CD8-positive, alpha-beta memory T cell (primary cell): ENCODE measurements at regions not wholly inside any gene's neighbourhood (a gene's known extent, or its start where the extent isn't known, plus 50 kb on each side); places are given as distances from the start of the nearest gene placed in this dataset.

Experiments
- CTCF ChIA-PET: fragments of 350-600 bp; sonication (Branson Sonifier 250); formaldehyde crosslinking; loops from one replicate; lab custom pipeline; 2021; ENCODE audit warnings: antibody characterized with exemption; lab: Charles Lee
- POLR2A ChIA-PET: fragments of 350-600 bp; sonication (Branson Sonifier 250); formaldehyde crosslinking; loops from one replicate; lab custom pipeline; 2021; ENCODE audit warnings: antibody characterized with exemption; lab: Charles Lee
- DNase-seq, 5 donors: peaks; one replicate each; pipeline versions ENCODE4 v3.0.0 to v3.0.0-alpha.2; 2020 to 2022; ENCODE audit warnings: mixed read lengths in 1 of 5
- H3K27ac ChIP-seq: one replicate; pipeline ENCODE4 v1.7.0; 2013; ENCODE audit warnings: low read depth, mild to moderate bottlenecking, low read length, moderate library complexity
- H3K27me3 ChIP-seq: 2 replicates; pipeline ENCODE4 v1.7.0; 2013; ENCODE audit warnings: low read length, mild to moderate bottlenecking; ENCODE audit not compliant: insufficient read depth, poor library complexity, severe bottlenecking
- H3K36me3 ChIP-seq: 2 replicates; pipeline ENCODE4 v1.7.0; 2013; ENCODE audit warnings: mild to moderate bottlenecking, low read length, moderate library complexity; ENCODE audit not compliant: insufficient read depth
- H3K4me1 ChIP-seq: 2 replicates; pipeline ENCODE4 v1.7.0; 2013; ENCODE audit warnings: mild to moderate bottlenecking, low read length, moderate library complexity; ENCODE audit not compliant: insufficient read depth
- H3K4me3 ChIP-seq: 2 replicates; pipeline ENCODE4 v1.7.0; 2013; ENCODE audit warnings: mild to moderate bottlenecking, low read length
- H3K9me3 ChIP-seq: 2 replicates; pipeline ENCODE4 v1.7.0; 2013; ENCODE audit warnings: mild to moderate bottlenecking, low read length
- H3K27ac Mint-ChIP-seq, 8 donors: one replicate each; pipeline ENCODE4 v1.8.0; 2020 to 2021; ENCODE audit warnings: mixed read lengths in 8 of 8, mild to moderate bottlenecking in 6 of 8, inconsistent platforms in 3 of 8, moderate library complexity in 3 of 8
- H3K27me3 Mint-ChIP-seq, 2 donors: one replicate each; pipeline ENCODE4 v1.8.0; 2020 to 2021; ENCODE audit warnings: mixed read lengths in 2 of 2, mild to moderate bottlenecking in 1 of 2, moderate library complexity in 1 of 2
- H3K36me3 Mint-ChIP-seq, 3 donors: one replicate each; pipeline ENCODE4 v1.8.0; 2020 to 2021; ENCODE audit warnings: mixed read lengths in 3 of 3, inconsistent platforms in 1 of 3, mild to moderate bottlenecking in 1 of 3
- H3K4me1 Mint-ChIP-seq, 3 donors: one replicate each; pipeline ENCODE4 v1.8.0; 2020 to 2021; ENCODE audit warnings: mixed read lengths in 3 of 3, inconsistent platforms in 1 of 3, mild to moderate bottlenecking in 1 of 3
- H3K4me3 Mint-ChIP-seq, 7 donors: one replicate each; pipeline ENCODE4 v1.8.0; 2020 to 2021; ENCODE audit warnings: mixed read lengths in 7 of 7, mild to moderate bottlenecking in 6 of 7, moderate library complexity in 4 of 7, inconsistent platforms in 2 of 7
- H3K9me3 Mint-ChIP-seq, 5 donors: one replicate each; pipeline ENCODE4 v1.8.0; 2020 to 2022; ENCODE audit warnings: mixed read lengths in 5 of 5, mild to moderate bottlenecking in 3 of 5, moderate library complexity in 2 of 5, inconsistent platforms in 1 of 5

DNA sequence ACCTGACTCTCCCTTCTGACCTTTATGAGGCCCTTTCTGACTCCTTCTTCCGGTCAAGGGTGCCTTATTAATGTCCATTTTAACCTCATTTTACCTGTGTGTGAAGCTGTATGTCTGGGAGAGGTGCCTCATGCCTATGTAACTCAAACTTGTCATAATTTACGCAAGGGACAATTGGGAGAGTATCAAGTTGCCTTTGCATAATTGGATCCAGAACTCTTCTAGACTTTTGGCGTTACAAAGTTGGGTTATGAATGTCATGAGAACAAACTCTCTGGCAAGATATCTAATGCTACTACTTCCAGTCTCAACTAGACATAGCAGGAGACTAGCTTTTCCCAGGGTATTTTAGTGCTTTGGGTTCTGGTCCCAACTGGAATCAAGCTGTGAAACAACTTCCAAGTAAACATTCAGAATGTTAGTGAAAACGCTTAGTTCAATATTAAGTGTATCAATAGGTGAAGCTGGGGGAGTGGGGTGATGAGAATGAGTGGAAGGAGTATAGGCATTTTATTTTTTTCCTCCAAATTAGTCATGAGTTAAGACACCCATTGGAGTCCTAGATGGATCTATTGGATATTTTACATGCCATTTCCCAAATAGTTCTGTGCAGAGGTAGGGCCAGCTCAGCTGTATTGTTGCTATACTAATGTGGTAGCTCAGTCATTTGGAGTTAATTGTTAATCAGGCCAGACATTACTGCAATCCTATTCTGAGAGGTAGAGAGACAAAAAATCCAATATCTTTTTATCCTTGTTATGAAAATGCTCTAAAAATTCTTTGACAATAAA, 159.9 kb downstream of the TFAP2B start:
- peaks cover 0 to 3% of the 10 kb centered on the region in 2 donors for H3K27me3 Mint-ChIP-seq
- DNase-seq: no peak
- H3K9me3 Mint-ChIP-seq: peaks cover 1 to 8% (median 7%) of the 10 kb centered on the region in 5 donors
- no peak overlapping the region for H3K27ac Mint-ChIP-seq
- Histone ChIP-seq H3K9me3 (no peaks in the 10 kb centered on the region), H3K27me3 (no peaks in the 10 kb centered on the region), H3K4me3 (no peak overlapping the region), H3K4me1 (no peaks in the 10 kb centered on the region), H3K27ac (no peak overlapping the region), H3K36me3 (no peaks in the 10 kb centered on the region)
- no peaks in the 10 kb centered on the region for H3K4me1 Mint-ChIP-seq
- H3K36me3 Mint-ChIP-seq: no peaks in the 10 kb centered on the region
- POLR2A ChIA-PET: no interaction called here
- no peak overlapping the region for H3K4me3 Mint-ChIP-seq
- CTCF ChIA-PET: interaction anchor here (0.6 to 1.3 kb wide), 2 partner anchors 8 to 1508 kb away, joined by 3 to 4 read pairs; no protein-coding TSS in a partner anchor

DNA sequence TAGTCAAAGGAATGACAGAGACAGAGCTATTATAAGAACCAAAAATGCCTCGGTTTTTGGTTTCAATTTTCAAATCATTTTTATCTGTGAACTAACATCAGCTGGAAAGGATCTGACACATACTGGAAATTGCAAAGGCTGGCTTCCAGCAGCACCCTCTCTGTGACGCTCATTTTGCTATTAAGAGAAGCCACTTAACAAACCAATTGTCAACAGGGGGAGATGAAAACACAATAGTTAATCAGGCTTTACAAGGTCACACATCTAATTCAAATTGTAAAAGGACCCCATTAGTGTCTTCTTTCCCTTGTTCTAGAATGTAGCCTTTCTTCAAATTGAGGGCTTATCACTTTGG, 160.5 kb downstream of the TFAP2B start:
- no peaks in the 10 kb centered on the region for H3K36me3 Mint-ChIP-seq
- Histone ChIP-seq H3K36me3 (no peaks in the 10 kb centered on the region), H3K9me3 (no peaks in the 10 kb centered on the region), H3K27ac (no peak overlapping the region), H3K4me3 (no peak overlapping the region), H3K4me1 (no peaks in the 10 kb centered on the region), H3K27me3 (no peaks in the 10 kb centered on the region)
- peaks cover 0 to 3% of the 10 kb centered on the region in 2 donors for H3K27me3 Mint-ChIP-seq
- POLR2A ChIA-PET: no interaction called here
- H3K4me1 Mint-ChIP-seq: no peaks in the 10 kb centered on the region
- no peak overlapping the region for H3K27ac Mint-ChIP-seq
- DNase-seq: no peak
- no peak overlapping the region for H3K4me3 Mint-ChIP-seq
- CTCF ChIA-PET: interaction anchor here (1.3 kb wide), 1 partner anchor 8 kb away, joined by 3 read pairs; no protein-coding TSS in a partner anchor
- H3K9me3 Mint-ChIP-seq: peaks cover 2 to 12% (median 7%) of the 10 kb centered on the region in 5 donors

DNA sequence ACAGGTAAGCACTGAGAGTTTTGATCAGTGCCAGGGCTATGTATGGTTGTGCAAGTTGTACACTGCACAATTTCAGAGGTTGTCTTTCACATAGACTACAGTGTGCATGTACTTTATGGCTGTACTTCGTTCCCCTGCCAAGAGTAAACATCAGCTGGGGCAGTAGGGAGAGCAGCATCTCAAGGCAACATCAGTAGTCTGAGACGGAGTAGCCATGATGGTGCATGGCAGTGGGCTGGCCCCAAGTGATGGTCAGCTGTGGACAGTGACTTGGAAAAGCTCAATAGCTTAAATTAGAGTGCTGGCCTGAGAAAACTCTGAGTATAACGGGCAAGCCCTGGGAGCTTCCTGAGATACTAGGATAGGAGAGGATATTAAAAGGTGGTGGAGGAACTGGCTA, 165.5 kb downstream of the TFAP2B start:
- ChIA-PET POLR2A (no interaction called here), CTCF (no interaction called here)
- peaks cover 0 to 5% of the 10 kb centered on the region in 2 donors for H3K27me3 Mint-ChIP-seq
- Histone ChIP-seq H3K27me3 (no peaks in the 10 kb centered on the region), H3K9me3 (no peaks in the 10 kb centered on the region), H3K4me3 (no peak overlapping the region), H3K4me1 (no peaks in the 10 kb centered on the region), H3K36me3 (no peaks in the 10 kb centered on the region), H3K27ac (no peak overlapping the region)
- H3K4me1 Mint-ChIP-seq: no peaks in the 10 kb centered on the region
- H3K4me3 Mint-ChIP-seq: no peak overlapping the region
- no peaks in the 10 kb centered on the region for H3K36me3 Mint-ChIP-seq
- H3K9me3 Mint-ChIP-seq: peaks cover 0 to 14% (median 6%) of the 10 kb centered on the region in 5 donors
- H3K27ac Mint-ChIP-seq: no peak overlapping the region
- no peak for DNase-seq

DNA sequence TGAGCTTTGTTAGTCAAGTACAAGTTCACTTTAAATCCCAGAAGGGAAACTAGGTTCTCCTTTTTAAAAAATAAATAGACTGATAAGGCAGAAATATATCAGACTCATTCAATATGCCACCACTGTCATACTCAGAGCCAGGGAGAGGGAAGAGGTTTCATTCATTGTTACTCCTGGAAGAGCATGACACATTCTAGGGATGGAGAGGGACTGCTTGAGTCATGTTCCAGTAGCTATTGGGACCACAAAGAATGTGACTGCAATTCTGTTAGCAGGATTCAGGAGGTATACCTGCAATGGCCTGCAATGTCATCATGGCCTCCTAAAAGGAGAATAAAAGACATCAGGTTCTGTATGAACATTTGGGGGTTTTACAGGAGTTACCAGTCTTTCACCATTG, 167.6 kb downstream of the TFAP2B start:
- no peak overlapping the region for H3K27ac ChIP-seq
- H3K4me1 Mint-ChIP-seq: no peaks in the 10 kb centered on the region
- no peak for DNase-seq
- H3K36me3 Mint-ChIP-seq: no peaks in the 10 kb centered on the region
- H3K4me1 ChIP-seq: no peaks in the 10 kb centered on the region
- H3K4me3 Mint-ChIP-seq: no peak overlapping the region
- no peaks in the 10 kb centered on the region for H3K9me3 ChIP-seq
- H3K27me3 Mint-ChIP-seq: peaks cover 0 to 2% of the 10 kb centered on the region in 2 donors
- H3K9me3 Mint-ChIP-seq: peaks cover 0 to 13% (median 8%) of the 10 kb centered on the region in 5 donors
- CTCF ChIA-PET: interaction anchor here (1.1 kb wide), 1 partner anchor 37 kb away, joined by 3 read pairs; no protein-coding TSS in a partner anchor
- POLR2A ChIA-PET: no interaction called here
- no peak overlapping the region for H3K4me3 ChIP-seq
- no peaks in the 10 kb centered on the region for H3K36me3 ChIP-seq
- H3K27ac Mint-ChIP-seq: no peak overlapping the region
- H3K27me3 ChIP-seq: no peaks in the 10 kb centered on the region

DNA sequence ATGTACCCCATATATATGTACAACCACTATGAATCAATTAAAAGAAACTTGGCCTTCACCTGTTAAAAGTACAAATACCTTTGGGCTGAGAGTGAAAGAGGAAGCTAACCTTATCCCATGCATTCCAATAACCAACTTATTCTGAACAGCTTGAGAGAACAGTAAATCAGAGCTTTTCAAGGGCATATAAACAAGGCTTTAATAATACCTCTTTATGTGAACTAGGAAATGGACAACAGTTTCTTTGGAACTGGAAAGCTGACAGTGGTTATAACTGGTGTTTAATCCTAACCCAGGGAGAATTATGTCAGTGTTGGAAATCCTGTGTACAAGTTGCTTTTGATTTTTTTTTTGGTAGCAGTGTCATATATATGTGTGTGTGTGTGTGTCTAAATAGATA, 170.5 kb downstream of the TFAP2B start:
- peaks cover 0 to 2% of the 10 kb centered on the region in 2 donors for H3K27me3 Mint-ChIP-seq

DNA sequence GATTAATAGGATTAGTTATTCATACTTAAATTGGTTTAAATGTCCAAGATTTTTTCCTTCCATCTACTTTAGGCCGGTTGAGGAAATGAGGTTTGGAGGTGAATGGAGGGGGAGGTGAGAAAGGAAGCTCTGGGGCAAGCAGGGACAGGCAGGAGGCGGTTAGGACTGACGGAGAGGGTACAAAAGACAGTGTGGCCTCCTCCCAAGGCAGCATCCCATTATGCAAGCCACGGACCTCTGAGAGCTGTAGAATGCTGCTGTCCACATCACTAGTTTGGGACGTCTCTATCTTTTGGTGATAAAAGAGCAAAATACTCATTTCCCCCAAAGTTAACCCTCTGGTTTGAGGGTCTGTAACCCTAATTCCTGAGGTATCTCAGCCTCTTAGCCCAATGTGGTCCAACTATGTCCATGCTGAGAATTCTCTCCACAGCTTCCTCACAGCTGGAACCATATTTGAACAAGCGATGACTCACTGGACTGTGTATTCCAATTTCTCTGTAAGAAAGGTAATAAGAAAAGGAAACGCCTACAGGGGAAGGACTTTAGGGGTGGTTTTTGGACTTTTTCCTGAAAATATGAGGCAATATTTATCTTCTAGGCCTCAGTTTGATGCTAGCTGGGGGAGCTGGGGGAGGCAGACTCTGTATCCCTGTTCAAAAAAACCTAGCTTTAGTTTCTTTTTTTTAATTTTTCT, 172.2 kb downstream of the TFAP2B start:
- peaks cover 0 to 1% of the 10 kb centered on the region in 2 donors for H3K27me3 Mint-ChIP-seq
- ChIA-PET CTCF (no interaction called here), POLR2A (no interaction called here)
- no peaks in the 10 kb centered on the region for H3K36me3 Mint-ChIP-seq
- Histone ChIP-seq H3K36me3 (no peaks in the 10 kb centered on the region), H3K27me3 (no peaks in the 10 kb centered on the region), H3K4me1 (no peaks in the 10 kb centered on the region), H3K27ac (no peak overlapping the region), H3K9me3 (no peaks in the 10 kb centered on the region), H3K4me3 (no peak overlapping the region)
- H3K4me1 Mint-ChIP-seq: no peaks in the 10 kb centered on the region
- H3K27ac Mint-ChIP-seq: no peak overlapping the region
- no peak overlapping the region for H3K4me3 Mint-ChIP-seq
- peaks cover 2 to 8% (median 4%) of the 10 kb centered on the region in 5 donors for H3K9me3 Mint-ChIP-seq
- DNase-seq: no peak

More for the DNA sequence above, 170.5 kb downstream of the TFAP2B start:
- Mint-ChIP-seq H3K9me3 (peaks cover 2 to 12% (median 5%) of the 10 kb centered on the region in 5 donors), H3K4me1 (no peaks in the 10 kb centered on the region), H3K4me3 (no peak overlapping the region), H3K36me3 (no peaks in the 10 kb centered on the region), H3K27ac (no peak overlapping the region)
- ChIA-PET CTCF (no interaction called here), POLR2A (no interaction called here)
- no peak for DNase-seq
- no peak overlapping the region for H3K27ac ChIP-seq
- H3K9me3 ChIP-seq: no peaks in the 10 kb centered on the region
- H3K36me3 ChIP-seq: no peaks in the 10 kb centered on the region
- no peaks in the 10 kb centered on the region for H3K27me3 ChIP-seq
- H3K4me3 ChIP-seq: no peak overlapping the region
- no peaks in the 10 kb centered on the region for H3K4me1 ChIP-seq

DNA sequence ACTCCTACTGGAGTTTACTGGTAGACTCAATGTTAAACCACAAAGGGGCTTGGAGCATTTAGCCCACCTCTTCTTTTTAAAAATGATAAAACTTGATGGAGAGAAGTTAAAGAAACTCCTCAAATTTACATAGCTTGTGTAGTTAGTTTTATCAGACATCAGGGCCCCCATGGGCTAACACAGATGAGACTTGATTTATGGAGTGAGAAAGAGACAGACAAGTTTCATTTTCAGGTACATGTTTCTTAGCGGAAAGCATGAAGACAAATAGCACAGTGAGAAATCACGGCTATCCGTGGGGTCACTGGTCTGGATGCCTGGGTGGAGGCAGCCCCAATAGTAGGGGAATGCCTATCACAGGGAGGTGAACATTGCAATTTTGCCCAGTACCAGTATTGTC, 173.6 kb downstream of the TFAP2B start:
- ChIA-PET CTCF (no interaction called here), POLR2A (no interaction called here)
- no peaks in the 10 kb centered on the region for H3K4me1 ChIP-seq
- no peaks in the 10 kb centered on the region for H3K36me3 ChIP-seq
- no peaks in the 10 kb centered on the region for H3K4me1 Mint-ChIP-seq
- H3K4me3 ChIP-seq: no peak overlapping the region
- no peaks in the 10 kb centered on the region for H3K9me3 ChIP-seq
- no peak overlapping the region for H3K4me3 Mint-ChIP-seq
- no peaks in the 10 kb centered on the region for H3K36me3 Mint-ChIP-seq
- H3K27ac ChIP-seq: no peak overlapping the region
- H3K27me3 Mint-ChIP-seq: peaks cover 0 to 1% of the 10 kb centered on the region in 2 donors
- H3K27ac Mint-ChIP-seq: no peak overlapping the region
- no peaks in the 10 kb centered on the region for H3K27me3 ChIP-seq
- DNase-seq: no peak
- peaks cover 3 to 9% (median 4%) of the 10 kb centered on the region in 5 donors for H3K9me3 Mint-ChIP-seq
